GOT3 (cell line): ENCODE measurements at regions not wholly inside any gene's neighbourhood (a gene's known extent, or its start where the extent isn't known, plus 50 kb on each side); places are given as distances from the start of the nearest gene placed in this dataset.

Experiments used
- DNase-seq: peaks from one replicate; lab custom pipeline; 2025; ENCODE audit warnings: mixed read lengths; lab: John Stamatoyannopoulos, UW

GRCh38 chr11:11076879-11077278, 219.0 kb upstream of the ZBED5 start:
- DNase-seq: no peak

GRCh38 chr11:11076276-11076675, 218.4 kb upstream of the ZBED5 start:
- no peak for DNase-seq

DNA sequence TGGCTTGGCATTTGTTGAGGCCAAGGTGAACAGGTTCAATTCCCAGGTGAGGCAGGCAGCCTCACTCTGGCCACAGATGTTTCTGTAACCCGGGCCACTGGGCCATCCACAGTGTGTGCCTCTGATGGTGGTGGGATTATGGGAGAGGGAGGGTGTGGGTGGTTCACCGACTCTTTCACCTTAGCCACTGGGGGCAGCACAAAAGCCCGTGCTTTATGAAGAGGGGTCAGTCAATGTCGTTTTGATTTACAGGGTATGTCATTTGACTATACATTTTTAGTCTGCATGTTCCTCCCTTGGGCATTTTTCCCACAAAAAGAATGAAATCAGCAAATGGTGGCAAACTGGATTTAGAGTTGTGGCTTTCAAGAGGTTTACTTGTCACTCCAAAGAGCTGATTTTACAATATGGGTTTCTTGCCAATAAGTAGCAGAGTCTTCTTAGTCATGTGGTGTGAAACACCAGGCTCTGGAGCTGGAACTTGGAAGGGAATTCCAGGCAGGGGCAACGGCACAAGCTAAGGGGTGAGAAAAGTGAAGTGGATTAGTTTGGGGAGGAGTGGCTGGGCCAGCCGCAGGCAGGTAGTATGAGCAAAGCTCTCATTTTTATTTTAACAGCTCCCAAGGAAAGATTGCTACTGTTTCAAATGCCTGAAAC, 217.8 kb upstream of the ZBED5 start:
- no peak for DNase-seq

- DNase-seq: no peak
Measured at GRCh38 chr11:11074686-11075335, 217.0 kb upstream of the ZBED5 start.

GRCh38 chr11:11073996-11074395, 216.1 kb upstream of the ZBED5 start:
- DNase-seq: no peak

- no peak for DNase-seq
Measured at GRCh38 chr11:11072067-11072466, 214.2 kb upstream of the ZBED5 start.

DNA sequence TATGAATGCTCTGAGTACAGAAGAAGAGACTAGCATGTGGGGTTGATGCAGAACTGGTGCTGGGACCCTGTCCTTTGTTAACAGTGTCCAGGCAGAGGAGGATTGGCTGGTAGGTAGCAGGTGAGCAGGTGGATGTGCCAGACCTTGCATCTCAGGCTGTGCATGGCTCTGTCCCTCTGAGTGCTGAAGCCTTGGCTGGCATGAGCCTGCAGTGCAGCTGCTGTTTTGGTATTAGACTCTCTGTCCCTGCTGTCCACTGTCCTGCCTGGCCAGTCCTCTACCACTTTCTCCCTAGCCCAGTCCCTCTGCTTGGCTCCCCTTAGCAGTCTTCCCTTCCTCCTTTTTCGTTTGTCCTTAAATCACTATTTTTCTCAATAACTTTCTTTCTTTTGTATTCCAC, 213.6 kb upstream of the ZBED5 start:
- DNase-seq: no peak

DNA sequence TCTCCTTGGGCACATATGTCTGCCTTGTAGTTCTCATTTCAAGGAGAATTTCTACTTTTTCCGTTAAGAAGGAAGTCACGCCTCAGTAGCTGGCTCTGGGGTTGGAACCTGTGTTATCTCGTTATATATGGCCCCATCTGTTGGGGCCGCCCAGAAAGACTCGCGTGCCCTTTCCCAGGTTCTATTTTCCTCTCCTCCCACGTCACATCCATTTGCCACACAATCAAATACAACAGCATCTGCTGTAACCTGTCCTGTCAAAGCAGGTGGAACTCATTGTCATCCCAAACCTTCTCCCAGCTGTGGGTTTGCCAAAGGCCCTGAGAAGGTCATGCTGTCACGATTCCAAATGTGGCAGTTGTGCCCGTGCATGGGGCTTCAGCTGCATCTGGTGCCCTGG, 213.1 kb upstream of the ZBED5 start:
- DNase-seq: no peak

DNA sequence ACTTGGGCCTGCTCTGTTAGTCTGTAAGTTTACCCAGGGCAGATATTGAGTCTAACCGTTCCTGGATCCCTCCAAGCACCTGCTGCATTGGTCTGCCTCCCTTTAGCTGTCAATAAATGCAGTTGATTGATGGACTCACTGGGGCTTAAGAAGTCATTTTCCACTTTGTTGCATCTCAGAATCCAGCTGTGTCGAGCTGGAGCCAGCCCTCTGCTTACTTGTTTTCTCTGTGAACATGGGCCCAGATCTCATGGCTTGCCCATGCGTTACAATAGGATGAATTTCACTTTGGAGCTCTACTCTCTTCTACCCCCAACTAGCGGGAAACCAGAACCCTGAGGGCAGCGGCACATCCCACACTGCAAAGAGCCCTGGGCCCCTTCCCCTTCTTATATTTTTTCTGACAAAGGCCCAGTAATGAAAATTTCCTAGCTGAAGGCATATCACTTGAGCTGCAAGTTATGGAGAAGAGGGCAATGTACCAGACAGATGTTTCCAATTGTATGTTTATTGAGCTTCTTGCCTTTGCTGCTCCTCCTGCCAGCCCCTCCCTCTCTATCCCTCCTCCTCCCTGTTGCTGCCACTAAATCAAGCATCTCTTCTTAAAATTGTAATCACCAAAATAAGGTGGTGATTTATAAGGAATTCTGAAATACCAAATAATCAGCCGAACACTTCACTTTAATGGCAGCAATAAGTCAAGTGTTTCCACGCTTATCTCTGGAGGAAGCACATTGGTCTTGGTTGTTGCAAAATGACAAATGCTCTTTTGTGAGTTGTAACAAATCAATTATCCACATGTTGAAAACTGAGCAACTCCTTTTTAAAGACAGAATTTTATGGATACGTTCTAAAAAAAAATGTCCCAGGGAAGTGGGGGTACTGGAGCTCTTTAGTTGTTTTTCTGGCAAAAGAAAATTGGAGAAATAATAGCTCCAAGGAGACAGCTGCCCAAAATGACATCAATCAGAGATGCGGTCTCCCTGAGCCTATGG, 212.3 kb upstream of the ZBED5 start:
- no peak for DNase-seq

DNA sequence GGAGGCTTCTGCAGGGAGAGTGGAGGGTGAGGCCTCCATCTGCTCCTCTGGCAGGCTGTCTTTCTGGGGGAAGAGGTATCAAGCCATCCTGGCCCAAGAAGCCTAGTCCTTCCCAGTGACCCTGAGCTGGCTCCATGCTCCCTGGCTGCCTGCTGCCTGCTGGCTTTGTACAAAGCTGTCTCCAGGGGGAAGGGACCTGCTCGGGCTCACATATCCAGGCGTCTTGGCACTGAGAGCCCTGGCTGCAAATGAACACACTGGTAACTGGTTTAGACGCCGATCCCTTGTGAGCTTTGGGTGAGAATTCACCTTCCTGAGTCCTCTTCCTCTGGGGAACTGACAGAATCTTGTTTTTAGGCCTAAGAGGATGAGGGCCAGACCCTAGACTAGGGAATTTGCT, 210.3 kb upstream of the ZBED5 start:
- DNase-seq: no peak

GRCh38 chr11:11065396-11065795, 207.5 kb upstream of the ZBED5 start:
- no peak for DNase-seq

DNA sequence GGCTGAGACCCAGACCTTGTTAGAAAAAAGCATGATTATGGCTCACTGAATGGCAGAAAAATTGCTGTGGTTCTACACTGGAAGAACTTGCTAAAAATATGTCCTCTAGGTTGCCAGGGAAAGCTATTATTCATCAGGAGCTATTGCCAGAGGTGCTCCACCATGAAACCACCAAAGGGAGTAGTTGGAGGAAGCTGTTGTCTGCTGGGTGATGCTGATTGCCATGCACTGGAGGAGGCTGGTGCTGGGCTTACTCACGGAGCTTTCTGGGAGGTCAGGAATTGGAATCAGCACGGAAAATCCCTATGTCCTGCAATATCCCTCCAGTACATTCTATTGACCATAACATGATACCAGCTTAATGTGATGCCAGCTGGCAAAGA, 199.6 kb upstream of the ZBED5 start:
- DNase-seq: no peak

DNA sequence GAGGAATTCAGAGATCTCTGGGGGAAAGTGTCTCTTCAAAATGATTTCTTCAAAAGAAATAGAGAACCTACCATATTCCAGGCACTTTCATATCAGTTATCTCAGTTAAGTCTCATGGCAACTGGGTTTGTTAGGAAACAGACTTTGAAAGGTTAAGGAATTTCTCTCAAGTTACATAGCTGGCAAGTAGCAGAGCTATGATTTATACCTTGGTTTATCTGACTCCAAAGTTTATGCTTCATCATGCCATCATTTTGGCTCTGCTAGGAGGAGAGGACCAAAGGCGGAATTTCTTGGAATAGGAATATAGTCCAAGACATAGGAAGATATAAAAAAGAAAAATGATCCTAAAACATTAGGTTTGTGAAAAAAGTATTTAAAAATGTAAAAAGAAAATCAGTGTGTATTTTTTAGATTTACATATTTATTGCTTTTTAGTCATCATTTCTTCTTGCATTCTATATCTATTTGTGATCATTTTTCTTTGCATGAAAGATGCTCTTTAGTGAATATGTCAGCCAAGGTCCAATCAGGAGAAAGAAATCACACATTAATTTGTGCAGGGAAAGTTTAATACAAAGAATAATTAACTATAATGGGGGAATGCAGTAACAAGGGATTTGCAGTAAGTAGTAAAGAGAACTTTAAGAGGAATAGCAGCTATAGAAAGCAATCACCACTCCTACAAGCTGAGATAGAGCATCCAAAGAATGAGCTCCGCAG, 199.1 kb upstream of the ZBED5 start:
- no peak for DNase-seq

- DNase-seq: no peak
Measured at GRCh38 chr11:11056316-11056715, 198.5 kb upstream of the ZBED5 start.

DNA sequence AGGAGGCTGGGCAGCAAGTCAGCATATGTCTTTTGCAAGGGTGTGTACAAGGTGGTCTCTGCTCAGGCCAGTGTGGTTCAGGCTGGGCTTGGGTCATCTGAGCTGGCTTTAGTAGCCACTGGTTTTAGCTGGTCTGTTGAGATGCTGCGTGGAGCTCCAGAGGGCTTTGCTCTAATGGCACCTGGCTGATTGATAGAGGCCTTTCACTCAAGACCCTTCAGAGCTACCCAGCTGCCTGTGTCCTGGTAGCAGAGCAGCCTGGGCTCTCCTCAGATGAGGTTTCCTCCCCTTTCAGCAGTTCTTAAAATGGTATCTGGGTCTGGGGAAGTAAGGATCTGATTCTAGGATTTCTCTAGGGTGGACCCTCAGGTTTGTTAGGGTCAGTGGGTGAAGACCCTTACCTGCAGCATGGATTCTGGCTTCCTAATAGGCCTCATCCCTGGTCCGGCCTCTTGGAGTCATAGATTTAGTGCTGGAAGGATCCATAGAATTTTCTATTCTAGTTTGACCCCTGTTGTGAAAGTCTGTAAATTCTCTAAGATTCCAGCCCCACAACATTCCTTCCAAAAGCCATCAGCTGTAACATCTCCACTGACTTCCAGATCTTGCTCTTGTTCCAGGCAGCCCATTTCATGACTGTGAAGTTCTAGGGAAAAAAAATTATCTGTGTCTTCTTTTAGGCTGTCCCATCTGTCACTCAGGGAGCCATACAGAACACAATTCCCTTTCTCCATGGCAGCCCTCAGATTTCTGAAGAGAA, 190.2 kb upstream of the ZBED5 start:
- no peak for DNase-seq

- DNase-seq: no peak
Measured at GRCh38 chr11:11046781-11047180, 188.9 kb upstream of the ZBED5 start.

DNA sequence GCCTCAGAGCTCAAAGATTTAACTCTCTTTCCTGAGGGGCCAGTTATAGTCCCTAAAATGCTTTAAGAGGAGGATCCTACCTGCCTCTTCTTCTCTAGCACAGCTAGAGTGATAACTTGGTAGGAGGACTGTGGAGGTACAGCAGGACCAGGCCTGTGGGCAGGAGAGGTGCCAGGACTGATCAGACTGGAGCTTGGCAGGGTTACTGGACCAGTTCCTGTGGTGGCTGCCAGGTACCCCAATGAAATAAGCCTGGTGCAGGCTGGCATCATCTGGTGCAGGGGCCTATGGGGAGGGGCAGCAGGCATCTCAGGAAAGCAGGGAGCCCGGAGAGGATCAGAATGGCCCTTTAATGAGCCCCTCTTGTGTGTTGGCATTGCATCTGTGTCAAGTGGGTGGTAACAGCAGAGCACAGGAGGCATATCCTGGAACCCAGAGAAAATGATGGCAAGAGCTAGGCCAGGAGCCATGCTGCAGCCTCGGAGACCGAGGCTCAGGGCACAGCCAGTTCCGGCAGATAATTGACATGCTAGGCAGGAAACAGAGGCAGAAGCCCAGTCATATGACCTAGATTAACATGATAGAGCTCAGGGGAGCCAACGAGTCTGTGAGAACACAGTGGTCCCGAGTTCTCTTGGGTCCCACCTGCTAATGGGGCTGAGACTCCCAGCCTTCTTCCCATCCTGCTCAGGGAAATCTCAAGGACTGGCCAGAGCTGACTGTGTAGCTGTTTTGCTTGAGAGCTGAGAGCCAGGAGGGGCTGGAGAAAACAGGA, 187.5 kb upstream of the ZBED5 start:
- DNase-seq: no peak

- no peak for DNase-seq
Measured at GRCh38 chr11:11044137-11044855, 186.4 kb upstream of the ZBED5 start.

GRCh38 chr11:11043721-11044120, 185.9 kb upstream of the ZBED5 start:
- no peak for DNase-seq
